ENCODE measurements at regions not wholly inside any gene's neighbourhood (a gene's known extent, or its start where the extent isn't known, plus 50 kb on each side); places are given as distances from the start of the nearest gene placed in this dataset.
"Not testable (repeated sequence)": the region's sequence is repeated elsewhere in the genome, so short reads cannot be mapped to it uniquely, and the experiment has no call there.

GRCh38 chrX:125153621-125154020, 166.1 kb upstream of the TEX13C start:
- no peaks in the 10 kb centered on the region for H3K4me1 Mint-ChIP-seq
- H3K4me3 Mint-ChIP-seq = no peak overlapping the region
- no peaks in the 10 kb centered on the region for H3K9me3 Mint-ChIP-seq

GRCh38 chrX:125154288-125155257, 165.1 kb upstream of the TEX13C start:
- not testable (repeated sequence) for ATAC-seq (ENCODE audit: low read depth); H3K4me3 Mint-ChIP-seq; H3K4me1 Mint-ChIP-seq; H3K27me3 Mint-ChIP-seq; H3K27ac Mint-ChIP-seq; H3K36me3 Mint-ChIP-seq; DNase-seq (ENCODE audit: low spot score in 2 of 2); H3K9me3 Mint-ChIP-seq

More at GRCh38 chrX:125153621-125154020, 166.1 kb upstream of the TEX13C start:
- no peak for ATAC-seq (ENCODE audit: low read depth)
- Mint-ChIP-seq H3K27me3 (no peaks in the 10 kb centered on the region), H3K27ac (no peak overlapping the region), H3K36me3 (no peaks in the 10 kb centered on the region)
- DNase-seq (ENCODE audit: low spot score in 2 of 2) = no peak

- not testable (repeated sequence) for DNase-seq (ENCODE audit: low spot score in 2 of 2); H3K27ac Mint-ChIP-seq; H3K36me3 Mint-ChIP-seq; ATAC-seq (ENCODE audit: low read depth); H3K4me1 Mint-ChIP-seq; H3K9me3 Mint-ChIP-seq; H3K27me3 Mint-ChIP-seq; H3K4me3 Mint-ChIP-seq
These were observed 164.2 kb upstream of the TEX13C start for GRCh38 chrX:125155296-125156033.

- H3K9me3 Mint-ChIP-seq = no peaks in the 10 kb centered on the region
- H3K4me1 Mint-ChIP-seq = no peaks in the 10 kb centered on the region
- ATAC-seq (ENCODE audit: low read depth) (no peak), DNase-seq (ENCODE audit: low spot score in 2 of 2) (no peak)
- no peaks in the 10 kb centered on the region for H3K36me3 Mint-ChIP-seq
- H3K27ac Mint-ChIP-seq = no peak overlapping the region
- no peak overlapping the region for H3K4me3 Mint-ChIP-seq
- H3K27me3 Mint-ChIP-seq = no peaks in the 10 kb centered on the region
These were observed 149.2 kb upstream of the TEX13C start for GRCh38 chrX:125170459-125170858.

GRCh38 chrX:125172531-125172930, 147.1 kb upstream of the TEX13C start:
- Mint-ChIP-seq H3K4me3 (no peak overlapping the region), H3K27ac (no peak overlapping the region), H3K4me1 (no peaks in the 10 kb centered on the region), H3K27me3 (no peaks in the 10 kb centered on the region), H3K36me3 (no peaks in the 10 kb centered on the region), H3K9me3 (no peaks in the 10 kb centered on the region)
- no peak for ATAC-seq (ENCODE audit: low read depth)
- DNase-seq (ENCODE audit: low spot score in 2 of 2) = no peak

- no peaks in the 10 kb centered on the region for H3K36me3 Mint-ChIP-seq
- no peaks in the 10 kb centered on the region for H3K4me1 Mint-ChIP-seq
- no peak overlapping the region for H3K4me3 Mint-ChIP-seq
- DNase-seq (ENCODE audit: low spot score in 2 of 2) = no peak
- H3K9me3 Mint-ChIP-seq = no peaks in the 10 kb centered on the region
- no peak for ATAC-seq (ENCODE audit: low read depth)
- no peaks in the 10 kb centered on the region for H3K27me3 Mint-ChIP-seq
- no peak overlapping the region for H3K27ac Mint-ChIP-seq
These were observed 143.6 kb upstream of the TEX13C start for GRCh38 chrX:125175991-125176584.

GRCh38 chrX:125193921-125194320, 125.8 kb upstream of the TEX13C start:
- Mint-ChIP-seq H3K27me3 (peaks cover 4% of the 10 kb centered on the region), H3K27ac (no peak overlapping the region), H3K36me3 (no peaks in the 10 kb centered on the region), H3K4me1 (no peaks in the 10 kb centered on the region), H3K4me3 (no peak overlapping the region), H3K9me3 (no peaks in the 10 kb centered on the region)
- ATAC-seq (ENCODE audit: low read depth) (no peak), DNase-seq (ENCODE audit: low spot score in 2 of 2) (no peak)

- Mint-ChIP-seq H3K36me3 (no peaks in the 10 kb centered on the region), H3K4me3 (no peak overlapping the region), H3K4me1 (no peaks in the 10 kb centered on the region), H3K27ac (no peak overlapping the region), H3K27me3 (peaks cover 4% of the 10 kb centered on the region), H3K9me3 (no peaks in the 10 kb centered on the region)
- no peak for DNase-seq (ENCODE audit: low spot score in 2 of 2)
- ATAC-seq (ENCODE audit: low read depth) = no peak
These were observed 121.1 kb upstream of the TEX13C start for GRCh38 chrX:125198546-125198945.

- Mint-ChIP-seq H3K9me3 (peaks cover 2% of the 10 kb centered on the region), H3K4me3 (no peak overlapping the region), H3K36me3 (no peaks in the 10 kb centered on the region), H3K4me1 (peaks cover 2% of the 10 kb centered on the region), H3K27ac (no peak overlapping the region), H3K27me3 (peaks cover 7% of the 10 kb centered on the region)
- DNase-seq (ENCODE audit: low spot score in 2 of 2) (no peak), ATAC-seq (ENCODE audit: low read depth) (no peak)
These were observed 117.0 kb upstream of the TEX13C start for GRCh38 chrX:125202591-125203248.

- H3K27me3 Mint-ChIP-seq = peaks cover 7% of the 10 kb centered on the region
- peak overlapping the region; percentile 14 for H3K4me3 Mint-ChIP-seq
- peaks cover 2% of the 10 kb centered on the region for H3K9me3 Mint-ChIP-seq
- no peaks in the 10 kb centered on the region for H3K36me3 Mint-ChIP-seq
- DNase-seq (ENCODE audit: low spot score in 2 of 2) (no peak), ATAC-seq (ENCODE audit: low read depth) (no peak)
- peaks cover 2% of the 10 kb centered on the region for H3K4me1 Mint-ChIP-seq
- no peak overlapping the region for H3K27ac Mint-ChIP-seq
These were observed 116.3 kb upstream of the TEX13C start for GRCh38 chrX:125203365-125203736.

- no peak for DNase-seq (ENCODE audit: low spot score in 2 of 2)
- Mint-ChIP-seq H3K27me3 (peaks cover 7% of the 10 kb centered on the region), H3K36me3 (no peaks in the 10 kb centered on the region), H3K4me3 (peak overlapping the region; percentile 12), H3K27ac (no peak overlapping the region), H3K4me1 (peaks cover 2% of the 10 kb centered on the region), H3K9me3 (peaks cover 2% of the 10 kb centered on the region)
- no peak for ATAC-seq (ENCODE audit: low read depth)
These were observed 115.7 kb upstream of the TEX13C start for GRCh38 chrX:125203737-125204578.

GRCh38 chrX:125204681-125205132, 115.0 kb upstream of the TEX13C start:
- H3K4me3 Mint-ChIP-seq = no peak overlapping the region
- H3K36me3 Mint-ChIP-seq = no peaks in the 10 kb centered on the region
- H3K27me3 Mint-ChIP-seq = peaks cover 7% of the 10 kb centered on the region
- ATAC-seq (ENCODE audit: low read depth) = no peak
- H3K4me1 Mint-ChIP-seq = peaks cover 2% of the 10 kb centered on the region
- DNase-seq (ENCODE audit: low spot score in 2 of 2) = no peak
- no peak overlapping the region for H3K27ac Mint-ChIP-seq
- H3K9me3 Mint-ChIP-seq = peaks cover 2% of the 10 kb centered on the region
